ENCODE measurements at regions not wholly inside any gene's neighbourhood (a gene's known extent, or its start where the extent isn't known, plus 50 kb on each side); places are given as distances from the start of the nearest gene placed in this dataset.

GRCh38 chr2:83113953-83114352, 1345.1 kb downstream of the SUCLG1 start:
- DNase-seq (ENCODE audit: low spot score): no peak
- Histone ChIP-seq H3K27ac (no peak overlapping the region), H4K20me1 (ENCODE audit: insufficient read depth, poor library complexity, severe bottlenecking) (no peaks in the 10 kb centered on the region), H3K4me1 (ENCODE audit: insufficient read depth) (no peaks in the 10 kb centered on the region), H3K9me2 (replicated peaks; ENCODE audit: insufficient read depth) (no peaks in the 10 kb centered on the region), H3K79me2 (no peaks in the 10 kb centered on the region), H3K4me3 (no peak overlapping the region), H2AFZ (no peak overlapping the region), H3K27me3 (no peaks in the 10 kb centered on the region), H3K9me3 (ENCODE audit: low read depth) (no peaks in the 10 kb centered on the region), H3K36me3 (replicated peaks; ENCODE audit: insufficient read depth, low read depth) (no peaks in the 10 kb centered on the region), H3K4me2 (no peak overlapping the region)
- no peak for TF ChIP-seq EZH2 (IDR thresholded peaks at IDR 0.05; ENCODE audit: borderline replicate concordance)
- no peak for TF ChIP-seq CTCF (IDR thresholded peaks at IDR 0.05; ENCODE audit: poor library complexity)
- TF ChIP-seq EZH2phosphoT487 (IDR thresholded peaks at IDR 0.05; ENCODE audit: low read depth, severe bottlenecking, unreplicated experiment): no peak
- 84% methylated on average over 3 of the region's 3 CpGs for WGBS (ENCODE audit: low lambda C conversion rate, missing lambda C conversion rate)

- Histone ChIP-seq H3K27me3 (no peaks in the 10 kb centered on the region), H4K20me1 (ENCODE audit: insufficient read depth, poor library complexity, severe bottlenecking) (no peaks in the 10 kb centered on the region), H3K79me2 (no peaks in the 10 kb centered on the region), H2AFZ (no peak overlapping the region), H3K9me3 (ENCODE audit: low read depth) (no peaks in the 10 kb centered on the region), H3K36me3 (replicated peaks; ENCODE audit: insufficient read depth, low read depth) (no peaks in the 10 kb centered on the region), H3K9me2 (replicated peaks; ENCODE audit: insufficient read depth) (no peaks in the 10 kb centered on the region), H3K4me3 (no peak overlapping the region), H3K27ac (no peak overlapping the region), H3K4me1 (ENCODE audit: insufficient read depth) (no peaks in the 10 kb centered on the region), H3K4me2 (no peak overlapping the region)
- TF ChIP-seq EZH2phosphoT487 (IDR thresholded peaks at IDR 0.05; ENCODE audit: low read depth, severe bottlenecking, unreplicated experiment) (no peak), EZH2 (IDR thresholded peaks at IDR 0.05; ENCODE audit: borderline replicate concordance) (no peak), CTCF (IDR thresholded peaks at IDR 0.05; ENCODE audit: poor library complexity) (no peak)
- WGBS (ENCODE audit: low lambda C conversion rate, missing lambda C conversion rate): 87% methylated on average over 2 of the region's 2 CpGs
- no peak for DNase-seq (ENCODE audit: low spot score)
Measured at GRCh38 chr2:83112858-83113257, 1346.2 kb downstream of the SUCLG1 start.

- DNase-seq (ENCODE audit: low spot score): no peak
- H3K9me2 ChIP-seq (replicated peaks; ENCODE audit: insufficient read depth): no peaks in the 10 kb centered on the region
- H3K27ac ChIP-seq: no peak overlapping the region
- H3K36me3 ChIP-seq (replicated peaks; ENCODE audit: insufficient read depth, low read depth): no peaks in the 10 kb centered on the region
- WGBS (ENCODE audit: low lambda C conversion rate, missing lambda C conversion rate): 68% methylated on average over 1 of the region's 1 CpG
- no peaks in the 10 kb centered on the region for H4K20me1 ChIP-seq (ENCODE audit: insufficient read depth, poor library complexity, severe bottlenecking)
- H3K4me3 ChIP-seq: no peak overlapping the region
- no peaks in the 10 kb centered on the region for H3K9me3 ChIP-seq (ENCODE audit: low read depth)
- no peaks in the 10 kb centered on the region for H3K27me3 ChIP-seq
- H3K79me2 ChIP-seq: no peaks in the 10 kb centered on the region
- no peak overlapping the region for H2AFZ ChIP-seq
- no peaks in the 10 kb centered on the region for H3K4me1 ChIP-seq (ENCODE audit: insufficient read depth)
- TF ChIP-seq EZH2phosphoT487 (IDR thresholded peaks at IDR 0.05; ENCODE audit: low read depth, severe bottlenecking, unreplicated experiment): no peak
- TF ChIP-seq CTCF (IDR thresholded peaks at IDR 0.05; ENCODE audit: poor library complexity): no peak
- TF ChIP-seq EZH2 (IDR thresholded peaks at IDR 0.05; ENCODE audit: borderline replicate concordance): no peak
- H3K4me2 ChIP-seq: no peak overlapping the region
Measured at GRCh38 chr2:83109284-83109683, 1349.8 kb downstream of the SUCLG1 start.

GRCh38 chr2:83106853-83107252, 1352.2 kb downstream of the SUCLG1 start:
- Histone ChIP-seq H3K9me2 (replicated peaks; ENCODE audit: insufficient read depth) (no peaks in the 10 kb centered on the region), H3K4me1 (ENCODE audit: insufficient read depth) (no peaks in the 10 kb centered on the region), H4K20me1 (ENCODE audit: insufficient read depth, poor library complexity, severe bottlenecking) (no peaks in the 10 kb centered on the region), H3K4me3 (no peak overlapping the region), H3K27me3 (no peaks in the 10 kb centered on the region), H3K79me2 (no peaks in the 10 kb centered on the region), H3K4me2 (no peak overlapping the region), H3K9me3 (ENCODE audit: low read depth) (no peaks in the 10 kb centered on the region), H3K27ac (no peak overlapping the region), H2AFZ (no peak overlapping the region), H3K36me3 (replicated peaks; ENCODE audit: insufficient read depth, low read depth) (no peaks in the 10 kb centered on the region)
- no peak for DNase-seq (ENCODE audit: low spot score)
- TF ChIP-seq EZH2 (IDR thresholded peaks at IDR 0.05; ENCODE audit: borderline replicate concordance) (no peak), CTCF (IDR thresholded peaks at IDR 0.05; ENCODE audit: poor library complexity) (no peak), EZH2phosphoT487 (IDR thresholded peaks at IDR 0.05; ENCODE audit: low read depth, severe bottlenecking, unreplicated experiment) (no peak)
